IMR-90 (cell line): ENCODE measurements at regions not wholly inside any gene's neighbourhood (a gene's known extent, or its start where the extent isn't known, plus 50 kb on each side); places are given as distances from the start of the nearest gene placed in this dataset.

Experiments used
- ATAC-seq: fragments of 200-7000 bp; cut with Tn5 transposase; 2 replicates; pipeline ENCODE4 v1.9.1; 2020; ENCODE audit warnings: low read depth, mild to moderate bottlenecking, moderate library complexity
- BruUV-seq: library from RNA; stranded (reverse); fragments of 400-500 nt; replicated peaks from 2 replicates; lab custom pipeline; 2021; lab: Mats Ljungman, UMichigan
- CTCF ChIA-PET: fragments of 300-600 bp; formaldehyde crosslinking; extraction: SDS; loops from one replicate; lab custom pipeline; 2021; ENCODE audit warnings: antibody characterized with exemption; lab: Yijun Ruan, JAX
- POLR2A ChIA-PET: fragments of 300-600 bp; sonication (Branson Sonifier 250); formaldehyde crosslinking; loops from one replicate; lab custom pipeline; 2022; ENCODE audit warnings: antibody characterized with exemption; ENCODE audit not compliant: unreplicated experiment; lab: Charles Lee
- DNase-seq: peaks from one replicate; pipeline ENCODE4 v3.0.0; 2013
- H2AFZ ChIP-seq: replicated peaks from 2 replicates; pipeline ENCODE3; 2013; ENCODE audit warnings: low read length, mild to moderate bottlenecking; ENCODE audit not compliant: poor library complexity
- H2AK5ac ChIP-seq: 2 replicates; pipeline ENCODE4 v1.6.1; 2013; ENCODE audit warnings: low read depth, low read length, inconsistent platforms
- H2AK9ac ChIP-seq: replicated peaks from 2 replicates; pipeline ENCODE3; 2013; ENCODE audit warnings: mild to moderate bottlenecking, low read depth, low read length, moderate library complexity; ENCODE audit not compliant: poor library complexity
- H2BK120ac ChIP-seq: 2 replicates; pipeline ENCODE4 v1.6.1; 2013; ENCODE audit warnings: low read depth, low read length, inconsistent platforms
- H2BK15ac ChIP-seq: 3 replicates; pipeline ENCODE4 v1.6.1; 2013; ENCODE audit warnings: low read depth, low read length, inconsistent platforms
- H2BK20ac ChIP-seq: 2 replicates; pipeline ENCODE4 v1.6.1; 2013; ENCODE audit warnings: low read depth, mild to moderate bottlenecking, inconsistent platforms, low read length, moderate library complexity
- H2BK5ac ChIP-seq: 2 replicates; pipeline ENCODE4 v1.6.1; 2013; ENCODE audit warnings: mild to moderate bottlenecking, low read depth, low read length, inconsistent platforms; ENCODE audit not compliant: poor library complexity, severe bottlenecking
- H3K14ac ChIP-seq: replicated peaks from 2 replicates; pipeline ENCODE4 v1.6.1; 2013; ENCODE audit warnings: low read depth, low read length, inconsistent platforms
- H3K18ac ChIP-seq: 2 replicates; pipeline ENCODE4 v1.6.1; 2013; ENCODE audit warnings: low read depth, low read length, control low read depth
- H3K23ac ChIP-seq: 2 replicates; pipeline ENCODE4 v1.6.1; 2013; ENCODE audit warnings: low read depth, low read length, inconsistent platforms
- H3K27ac ChIP-seq: 2 replicates; pipeline ENCODE4 v1.5.1; 2013; ENCODE audit warnings: mild to moderate bottlenecking, control low read depth, low read length; ENCODE audit not compliant: insufficient read depth
- H3K27me3 ChIP-seq: 2 replicates; pipeline ENCODE4 v1.6.1; 2013; ENCODE audit warnings: low read length; ENCODE audit not compliant: control insufficient read depth, insufficient read depth
- H3K36me3 ChIP-seq: 2 replicates; pipeline ENCODE4 v1.6.1; 2013; ENCODE audit warnings: low read length, mixed read lengths; ENCODE audit not compliant: control insufficient read depth, insufficient read depth
- H3K4ac ChIP-seq: 2 replicates; pipeline ENCODE4 v1.6.1; 2013; ENCODE audit warnings: low read depth, low read length, inconsistent platforms
- H3K4me1 ChIP-seq: 2 replicates; pipeline ENCODE4 v1.6.1; 2013; ENCODE audit warnings: low read length, mixed read lengths; ENCODE audit not compliant: control insufficient read depth, insufficient read depth
- H3K4me2 ChIP-seq: 2 replicates; pipeline ENCODE4 v1.6.1; 2013; ENCODE audit warnings: low read depth, mild to moderate bottlenecking, control low read depth, low read length, moderate library complexity
- H3K4me3 ChIP-seq: 2 replicates; pipeline ENCODE4 v1.5.1; 2013; ENCODE audit warnings: low read depth, mild to moderate bottlenecking, control low read depth, low read length, moderate library complexity; ENCODE audit not compliant: insufficient read depth
- H3K56ac ChIP-seq: 2 replicates; pipeline ENCODE4 v1.6.1; 2013; ENCODE audit warnings: low read length, inconsistent platforms; ENCODE audit not compliant: insufficient read depth; ENCODE audit errors: extremely low read depth
- H3K79me1 ChIP-seq, 2 experiments: 2 replicates each; pipeline ENCODE4 v1.6.1; 2013; ENCODE audit warnings: low read length in 2 of 2, inconsistent platforms in 1 of 2, low read depth in 1 of 2
- H3K9ac ChIP-seq: 2 replicates; pipeline ENCODE4 v1.6.1; 2013; ENCODE audit warnings: low read depth, low read length, control low read depth
- H3K9me1 ChIP-seq: 2 replicates; pipeline ENCODE4 v1.6.1; 2013; ENCODE audit warnings: low read length, inconsistent platforms; ENCODE audit not compliant: insufficient read depth
- H3K9me3 ChIP-seq: 2 replicates; pipeline ENCODE4 v1.6.1; 2013; ENCODE audit warnings: low read length; ENCODE audit not compliant: control insufficient read depth, insufficient read depth
- H4K20me1 ChIP-seq: 2 replicates; pipeline ENCODE4 v1.6.1; 2013; ENCODE audit warnings: low read length, inconsistent platforms; ENCODE audit not compliant: insufficient read depth
- H4K5ac ChIP-seq: 2 replicates; pipeline ENCODE4 v1.6.1; 2013; ENCODE audit warnings: mild to moderate bottlenecking, low read depth, low read length, control low read depth
- H4K8ac ChIP-seq, 2 experiments: 2 replicates each; pipeline ENCODE4 v1.6.1; 2013; ENCODE audit warnings: low read depth in 2 of 2, low read length in 2 of 2, control low read depth in 1 of 2, inconsistent platforms in 1 of 2
- H4K91ac ChIP-seq: 2 replicates; pipeline ENCODE4 v1.6.1; 2013; ENCODE audit warnings: low read depth, low read length, inconsistent platforms; ENCODE audit not compliant: insufficient read depth
- POLR2A ChIP-seq: IDR thresholded peaks from 2 replicates; pipeline ENCODE4 v1.6.1; 2012; ENCODE audit warnings: mild to moderate bottlenecking, low read depth, low read length
- WGBS, 2 experiments: methylation state at CpG; one replicate each; pipeline versions ENCODE4 v1.1.5 to v1.1.7; 2013; ENCODE audit warnings: missing lambda C conversion rate in 2 of 2; ENCODE audit not compliant: insufficient read length in 1 of 2; ENCODE audit errors: extremely low coverage in 2 of 2; 5-methylcytosine and 5-hydroxymethylcytosine counted together
- dilution Hi-C: fragments of 300-500 bp; cut with HindIII; formaldehyde crosslinking; loops from one replicate; pipeline ENCODE4 v1.14.3; 2018; ENCODE audit warnings: low sequenced_read_pairs; ENCODE audit not compliant: unreplicated experiment
- in situ Hi-C: fragments of 300-500 bp; cut with MboI; formaldehyde crosslinking; loops from 3 replicates; pipeline ENCODE4 v1.14.3; 2019; ENCODE audit warnings: low sequenced_read_pairs, inconsistent platforms, mixed read lengths
- intact Hi-C: fragments of 100-400 bp; cut with micrococcal nuclease; formaldehyde crosslinking; loops from 2 replicates; pipeline ENCODE4 v1.10.0; 2022
- TF ChIP-seq, protein P1 (sequence below): fragments of 150-350 bp; IDR thresholded peaks from 2 replicates; pipeline ENCODE4 v1.6.1; 2016; ENCODE audit warnings: low read depth, mild to moderate bottlenecking, low read length, moderate library complexity, borderline replicate concordance
- TF ChIP-seq, protein P2 (sequence below): conservative IDR thresholded peaks from 2 replicates; pipeline ENCODE4 v1.5.1; 2012; ENCODE audit warnings: mild to moderate bottlenecking, low read depth, low read length, improper control_type of control experiment

DNA sequence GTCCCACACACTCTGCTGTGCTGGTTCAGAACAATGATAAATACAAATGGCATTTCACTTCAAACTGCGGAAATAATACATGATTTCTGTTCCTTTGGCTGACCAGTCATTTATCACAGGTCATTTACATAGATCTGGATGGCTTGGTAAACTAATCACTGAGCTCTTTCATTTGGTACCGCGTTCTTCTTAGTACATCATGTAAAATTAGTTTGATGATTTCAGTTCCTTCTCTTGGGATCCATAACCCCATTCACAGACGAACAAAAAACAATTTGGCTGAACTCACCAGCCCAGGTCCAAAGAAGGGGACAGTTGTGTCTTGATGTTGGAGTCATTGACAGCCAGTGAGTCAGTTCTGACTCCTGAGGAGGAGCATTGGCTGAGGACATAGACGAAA is 689.8 kb downstream of the INHBA start:
- H2AK9ac ChIP-seq, result no peak overlapping the region
- no peak overlapping the region for H3K56ac ChIP-seq
- no peak overlapping the region for H4K8ac ChIP-seq
- no peak overlapping the region for H3K27ac ChIP-seq
- H3K9ac ChIP-seq, result no peak overlapping the region
- H3K79me1 ChIP-seq, result no peaks in the 10 kb centered on the region
- intact Hi-C loops, result loop anchor here (5.0 kb wide), 1 partner anchor 684 kb away; no protein-coding TSS in a partner anchor
- BruUV-seq, result no TSS peak
- dilution Hi-C loops, result no loop called here
- WGBS, 2 experiments, result 100% methylated on average over 2 of the region's 5 CpGs; no CpG with 5 or more reads in 1 of the 2 experiments
- no peak overlapping the region for H4K5ac ChIP-seq
- H2BK5ac ChIP-seq, result no peak overlapping the region
- no peak overlapping the region for H3K4me3 ChIP-seq
- no peak for ATAC-seq
- no peak overlapping the region for H2AFZ ChIP-seq
- H3K14ac ChIP-seq, result no peak overlapping the region; the same call in 1 of the 2 replicates
- H3K18ac ChIP-seq, result peak overlapping the region; percentile 67; the same call in 1 of the 2 replicates
- in situ Hi-C loops, result no loop called here
- H3K36me3 ChIP-seq, result no peaks in the 10 kb centered on the region
- peaks cover 4% of the 10 kb centered on the region for H3K9me1 ChIP-seq
- DNase-seq, result no peak
- H2AK5ac ChIP-seq, result peak overlapping the region; percentile 11; the same call in 1 of the 2 replicates
- H4K20me1 ChIP-seq, result no peaks in the 10 kb centered on the region
- CTCF ChIA-PET, result no interaction called here
- POLR2A ChIA-PET, result no interaction called here
- H3K27me3 ChIP-seq, result no peaks in the 10 kb centered on the region
- 0 out of 2 replicates have a peak overlapping the region, but pooled peaks have one; percentile 31 for H2BK20ac ChIP-seq
- TF ChIP-seq, protein P1, sequence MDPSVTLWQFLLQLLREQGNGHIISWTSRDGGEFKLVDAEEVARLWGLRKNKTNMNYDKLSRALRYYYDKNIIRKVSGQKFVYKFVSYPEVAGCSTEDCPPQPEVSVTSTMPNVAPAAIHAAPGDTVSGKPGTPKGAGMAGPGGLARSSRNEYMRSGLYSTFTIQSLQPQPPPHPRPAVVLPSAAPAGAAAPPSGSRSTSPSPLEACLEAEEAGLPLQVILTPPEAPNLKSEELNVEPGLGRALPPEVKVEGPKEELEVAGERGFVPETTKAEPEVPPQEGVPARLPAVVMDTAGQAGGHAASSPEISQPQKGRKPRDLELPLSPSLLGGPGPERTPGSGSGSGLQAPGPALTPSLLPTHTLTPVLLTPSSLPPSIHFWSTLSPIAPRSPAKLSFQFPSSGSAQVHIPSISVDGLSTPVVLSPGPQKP, result no peak
- TF ChIP-seq POLR2A, result no peak
- TF ChIP-seq, protein P2, sequence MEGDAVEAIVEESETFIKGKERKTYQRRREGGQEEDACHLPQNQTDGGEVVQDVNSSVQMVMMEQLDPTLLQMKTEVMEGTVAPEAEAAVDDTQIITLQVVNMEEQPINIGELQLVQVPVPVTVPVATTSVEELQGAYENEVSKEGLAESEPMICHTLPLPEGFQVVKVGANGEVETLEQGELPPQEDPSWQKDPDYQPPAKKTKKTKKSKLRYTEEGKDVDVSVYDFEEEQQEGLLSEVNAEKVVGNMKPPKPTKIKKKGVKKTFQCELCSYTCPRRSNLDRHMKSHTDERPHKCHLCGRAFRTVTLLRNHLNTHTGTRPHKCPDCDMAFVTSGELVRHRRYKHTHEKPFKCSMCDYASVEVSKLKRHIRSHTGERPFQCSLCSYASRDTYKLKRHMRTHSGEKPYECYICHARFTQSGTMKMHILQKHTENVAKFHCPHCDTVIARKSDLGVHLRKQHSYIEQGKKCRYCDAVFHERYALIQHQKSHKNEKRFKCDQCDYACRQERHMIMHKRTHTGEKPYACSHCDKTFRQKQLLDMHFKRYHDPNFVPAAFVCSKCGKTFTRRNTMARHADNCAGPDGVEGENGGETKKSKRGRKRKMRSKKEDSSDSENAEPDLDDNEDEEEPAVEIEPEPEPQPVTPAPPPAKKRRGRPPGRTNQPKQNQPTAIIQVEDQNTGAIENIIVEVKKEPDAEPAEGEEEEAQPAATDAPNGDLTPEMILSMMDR, result no peak
- H2BK15ac ChIP-seq, result peak overlapping the region; percentile 15; the same call in 1 of the 3 replicates
- H3K4me2 ChIP-seq, result no peak overlapping the region
- peak overlapping the region; percentile 56 for H2BK120ac ChIP-seq
- H3K4ac ChIP-seq, result 0 out of 2 replicates have a peak overlapping the region, but pooled peaks have one; percentile 43
- no peaks in the 10 kb centered on the region; the same call in 1 of the 2 replicates for H3K9me3 ChIP-seq
- H3K23ac ChIP-seq, result no peak overlapping the region
- H4K91ac ChIP-seq, result no peak overlapping the region
- H3K4me1 ChIP-seq, result peaks cover 5% of the 10 kb centered on the region
